ENCODE measurements at regions not wholly inside any gene's neighbourhood (a gene's known extent, or its start where the extent isn't known, plus 50 kb on each side); places are given as distances from the start of the nearest gene placed in this dataset.

DNA sequence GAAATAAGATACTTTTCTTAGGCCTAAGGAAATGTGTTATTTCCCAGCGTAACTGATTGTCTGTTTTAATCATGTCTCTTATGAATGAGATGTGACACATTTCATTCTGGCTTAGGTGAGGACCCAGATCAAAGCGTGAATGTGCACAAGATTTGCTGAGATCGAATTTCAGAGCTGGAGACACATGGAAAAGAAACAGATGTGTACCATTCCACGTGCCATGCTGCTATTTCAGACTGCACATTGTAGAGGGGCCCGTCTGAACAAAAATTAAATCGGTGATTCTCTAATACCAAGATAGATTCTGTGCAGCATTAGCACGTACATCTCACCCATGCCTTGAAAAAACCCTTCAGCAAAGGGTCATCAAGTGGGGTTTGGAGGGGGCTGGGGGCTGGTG, 290.4 kb downstream of the AACS start:
- TF ChIP-seq, protein P1, sequence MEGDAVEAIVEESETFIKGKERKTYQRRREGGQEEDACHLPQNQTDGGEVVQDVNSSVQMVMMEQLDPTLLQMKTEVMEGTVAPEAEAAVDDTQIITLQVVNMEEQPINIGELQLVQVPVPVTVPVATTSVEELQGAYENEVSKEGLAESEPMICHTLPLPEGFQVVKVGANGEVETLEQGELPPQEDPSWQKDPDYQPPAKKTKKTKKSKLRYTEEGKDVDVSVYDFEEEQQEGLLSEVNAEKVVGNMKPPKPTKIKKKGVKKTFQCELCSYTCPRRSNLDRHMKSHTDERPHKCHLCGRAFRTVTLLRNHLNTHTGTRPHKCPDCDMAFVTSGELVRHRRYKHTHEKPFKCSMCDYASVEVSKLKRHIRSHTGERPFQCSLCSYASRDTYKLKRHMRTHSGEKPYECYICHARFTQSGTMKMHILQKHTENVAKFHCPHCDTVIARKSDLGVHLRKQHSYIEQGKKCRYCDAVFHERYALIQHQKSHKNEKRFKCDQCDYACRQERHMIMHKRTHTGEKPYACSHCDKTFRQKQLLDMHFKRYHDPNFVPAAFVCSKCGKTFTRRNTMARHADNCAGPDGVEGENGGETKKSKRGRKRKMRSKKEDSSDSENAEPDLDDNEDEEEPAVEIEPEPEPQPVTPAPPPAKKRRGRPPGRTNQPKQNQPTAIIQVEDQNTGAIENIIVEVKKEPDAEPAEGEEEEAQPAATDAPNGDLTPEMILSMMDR (IDR thresholded peaks at IDR 0.05; ENCODE audit: extremely low read depth in 1 of 2, insufficient read depth in 1 of 2, low read depth in 1 of 2, low read length in 2 of 2), result no peak
- TF ChIP-seq POLR2AphosphoS5 (IDR thresholded peaks at IDR 0.05; ENCODE audit: insufficient read depth, low read depth, low read length) (no peak), POLR2A (IDR thresholded peaks at IDR 0.05; ENCODE audit: low read depth, low read length) (no peak), JUN (IDR thresholded peaks at IDR 0.05; ENCODE audit: borderline replicate concordance, insufficient read depth, insufficient read length, low read depth) (no peak), FOS (IDR thresholded peaks at IDR 0.05; ENCODE audit: borderline replicate concordance, insufficient read depth, low read length) (no peak), GATA2 (IDR thresholded peaks at IDR 0.05; ENCODE audit: insufficient read depth, insufficient read length, low read depth, low read length) (no peak), MYC (IDR thresholded peaks at IDR 0.05; ENCODE audit: low read depth, low read length) (no peak), EZH2 (IDR thresholded peaks at IDR 0.05; ENCODE audit: borderline replicate concordance, low read depth, low read length, severe bottlenecking) (no peak)
- TF ChIP-seq, protein P2, sequence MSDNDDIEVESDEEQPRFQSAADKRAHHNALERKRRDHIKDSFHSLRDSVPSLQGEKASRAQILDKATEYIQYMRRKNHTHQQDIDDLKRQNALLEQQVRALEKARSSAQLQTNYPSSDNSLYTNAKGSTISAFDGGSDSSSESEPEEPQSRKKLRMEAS (IDR thresholded peaks at IDR 0.05; ENCODE audit: insufficient read depth, insufficient read length), result no peak
- POLR2A ChIA-PET, result no interaction called here
- Histone ChIP-seq H3K4me3 (replicated peaks in 1 of 3; ENCODE audit: insufficient read depth in 1 of 3, low read depth in 1 of 3, low read length in 3 of 3) (no peak overlapping the region), H3K36me3 (ENCODE audit: control insufficient read depth in 2 of 2, extremely low read depth in 1 of 2, insufficient read depth in 2 of 2, low read length in 2 of 2) (no peaks in the 10 kb centered on the region), H2AFZ (ENCODE audit: low read depth, low read length) (no peak overlapping the region), H3K27ac (ENCODE audit: insufficient read depth, low read depth, low read length) (no peak overlapping the region), H3K9ac (replicated peaks; ENCODE audit: extremely low read depth, insufficient read depth, low read length) (no peak overlapping the region), H3K79me2 (ENCODE audit: control insufficient read depth, insufficient read depth, low read length) (no peaks in the 10 kb centered on the region), H4K20me1 (replicated peaks; ENCODE audit: control insufficient read depth, extremely low read depth, insufficient read depth, low read length) (no peaks in the 10 kb centered on the region), H3K4me2 (ENCODE audit: insufficient read depth, low read length) (no peak overlapping the region), H3K9me3 (replicated peaks; ENCODE audit: control insufficient read depth, insufficient read depth, low read length) (no peaks in the 10 kb centered on the region), H3K9me1 (replicated peaks; ENCODE audit: control insufficient read depth, extremely low read depth, insufficient read depth, low read length) (no peaks in the 10 kb centered on the region), H3K4me1 (ENCODE audit: control insufficient read depth, extremely low read depth, insufficient read depth, low read length) (no peaks in the 10 kb centered on the region), H3K27me3 (ENCODE audit: control insufficient read depth in 2 of 2, insufficient read depth in 2 of 2, low read length in 2 of 2) (no peaks in the 10 kb centered on the region)
- DNase-seq (ENCODE audit: low read depth, low spot score) (no peak), FAIRE-seq (no peak)
- intact Hi-C loops (cut with micrococcal nuclease), result no loop called here
- BruUV-seq (replicated peaks), result no TSS peak
- dilution Hi-C loops (cut with MboI; ENCODE audit: extremely low pct_ligation_motif_present, low sequenced_read_pairs), result no loop called here
- CTCF ChIA-PET, result no interaction called here

All from endothelial cell of umbilical vein (primary cell).